GM12892 (cell line): ENCODE measurements at regions not wholly inside any gene's neighbourhood (a gene's known extent, or its start where the extent isn't known, plus 50 kb on each side); places are given as distances from the start of the nearest gene placed in this dataset.

Experiments
- POLR2AphosphoS5 ChIP-seq: IDR thresholded peaks from 2 replicates; pipeline ENCODE4 v1.6.1; 2011; ENCODE audit warnings: low read depth, low read length, control low read depth
- TAF1 ChIP-seq: IDR thresholded peaks from 2 replicates; pipeline ENCODE4 v1.6.1; 2011; ENCODE audit warnings: low read depth, mild to moderate bottlenecking, control low read depth, low read length, borderline replicate concordance

DNA sequence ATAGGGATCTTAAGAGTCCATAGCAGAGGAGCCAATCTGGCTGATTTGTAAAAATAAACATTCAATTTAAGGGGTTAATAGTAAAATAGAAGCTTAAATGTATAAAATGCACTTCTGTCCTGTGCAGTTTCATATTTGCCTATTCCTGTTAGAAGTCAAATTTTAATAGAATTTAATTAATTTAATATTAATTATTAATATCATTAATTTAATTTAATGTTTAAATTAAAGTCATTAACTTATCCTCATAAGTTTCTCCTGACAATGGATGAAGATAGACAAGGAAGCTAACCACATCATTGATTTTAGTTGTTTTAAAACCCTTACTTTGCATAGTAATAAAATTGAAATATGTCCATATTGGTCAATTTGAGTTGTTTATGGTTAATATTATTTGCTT is 1096.2 kb upstream of the EPHA6 start:
- TF ChIP-seq TAF1 (no peak), POLR2AphosphoS5 (no peak)
